Loucy (cell line): ENCODE measurements at regions not wholly inside any gene's neighbourhood (a gene's known extent, or its start where the extent isn't known, plus 50 kb on each side); places are given as distances from the start of the nearest gene placed in this dataset.

Source experiments
- H2AFZ ChIP-seq: fragments of 200-600 bp; sonication (generic); 2 replicates; pipeline ENCODE4 v1.6.0; 2016; ENCODE audit warnings: antibody characterized with exemption, mild to moderate bottlenecking, low read length, moderate library complexity
- H3F3A ChIP-seq: fragments of 200-600 bp; 2 replicates; pipeline ENCODE4 v1.6.0; 2016; ENCODE audit warnings: antibody characterized with exemption, low read depth, mild to moderate bottlenecking
- H3K27me3 ChIP-seq: fragments of 200-600 bp; sonication (generic); 2 replicates; pipeline ENCODE4 v1.6.1; 2014; ENCODE audit warnings: low read length, mild to moderate bottlenecking; ENCODE audit not compliant: insufficient read depth, poor library complexity, severe bottlenecking
- H3K36me3 ChIP-seq: fragments of 200-600 bp; sonication (generic); 2 replicates; pipeline ENCODE4 v1.6.1; 2016; ENCODE audit warnings: low read length; ENCODE audit not compliant: insufficient read depth
- H3K4me1 ChIP-seq: fragments of 200-600 bp; sonication (generic); 2 replicates; pipeline ENCODE4 v1.5.1; 2014; ENCODE audit warnings: low read length, mild to moderate bottlenecking; ENCODE audit not compliant: insufficient read depth, poor library complexity, severe bottlenecking
- H3K4me2 ChIP-seq: fragments of 200-600 bp; sonication (generic); 2 replicates; pipeline ENCODE4 v1.6.0; 2014; ENCODE audit warnings: antibody characterized with exemption, low read length, low read depth, mild to moderate bottlenecking; ENCODE audit not compliant: poor library complexity, severe bottlenecking
- H3K4me3 ChIP-seq: fragments of 200-600 bp; sonication (generic); 2 replicates; pipeline ENCODE4 v1.5.1; 2014; ENCODE audit warnings: low read length, mild to moderate bottlenecking, mixed read lengths; ENCODE audit not compliant: poor library complexity, severe bottlenecking
- H3K79me2 ChIP-seq: fragments of 200-600 bp; sonication (generic); 2 replicates; pipeline ENCODE4 v1.6.1; 2014; ENCODE audit warnings: low read length; ENCODE audit not compliant: insufficient read depth
- H3K9ac ChIP-seq: fragments of 200-600 bp; sonication (generic); 2 replicates; pipeline ENCODE4 v1.6.0; 2014; ENCODE audit warnings: mild to moderate bottlenecking, low read depth, low read length, moderate library complexity; ENCODE audit not compliant: poor library complexity, severe bottlenecking
- H3K9me2 ChIP-seq: fragments of 200-600 bp; sonication (generic); replicated peaks from 2 replicates; pipeline ENCODE4 v1.6.1; 2016; ENCODE audit warnings: low read depth, low read length, mixed read lengths
- H3K9me3 ChIP-seq: fragments of 200-600 bp; sonication (generic); 2 replicates; pipeline ENCODE4 v1.6.1; 2014; ENCODE audit warnings: mild to moderate bottlenecking, antibody characterized with exemption, low read length, low read depth; ENCODE audit not compliant: insufficient read depth
- H4K20me1 ChIP-seq: fragments of 200-600 bp; sonication (generic); 2 replicates; pipeline ENCODE4 v1.6.0; 2014; ENCODE audit warnings: antibody characterized with exemption, low read length, mild to moderate bottlenecking; ENCODE audit not compliant: insufficient read depth, poor library complexity, severe bottlenecking
- EZH2phosphoT487 ChIP-seq: fragments of 200-600 bp; IDR thresholded peaks from 2 replicates; pipeline ENCODE4 v1.6.1; 2018; ENCODE audit warnings: antibody characterized with exemption, mild to moderate bottlenecking, moderate library complexity, borderline replicate concordance
- TF ChIP-seq, protein P1 (sequence below): fragments of 200-600 bp; sonication (generic); conservative IDR thresholded peaks from 2 replicates; pipeline ENCODE4 v1.5.1; 2014; ENCODE audit warnings: mild to moderate bottlenecking, antibody characterized with exemption, low read length

DNA sequence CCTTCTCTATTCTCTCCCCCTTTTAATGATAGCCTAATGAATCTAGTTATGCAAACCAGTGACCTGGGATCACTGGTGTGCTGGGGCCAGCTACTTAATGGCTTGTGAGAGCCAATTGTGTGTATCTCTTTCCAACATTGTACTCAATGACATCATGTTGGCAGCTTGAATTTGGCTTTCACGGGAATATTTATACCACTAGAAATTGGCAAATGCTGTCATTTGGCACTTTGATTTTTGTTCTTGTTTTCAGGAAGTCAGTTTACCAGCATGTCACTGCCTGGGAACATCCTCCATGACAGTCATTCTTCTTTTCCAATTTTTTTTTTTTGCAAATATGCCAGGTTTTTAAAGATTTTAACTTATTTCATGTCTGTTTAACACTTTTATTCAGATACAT lies 1685.3 kb downstream of the STIM2 start:
- Histone ChIP-seq H3K9me2 (no peaks in the 10 kb centered on the region), H3K27me3 (no peaks in the 10 kb centered on the region), H3F3A (no peaks in the 10 kb centered on the region), H2AFZ (no peak overlapping the region), H3K9ac (no peak overlapping the region), H3K36me3 (no peaks in the 10 kb centered on the region), H3K79me2 (no peaks in the 10 kb centered on the region), H3K9me3 (no peaks in the 10 kb centered on the region), H3K4me2 (no peak overlapping the region), H4K20me1 (no peaks in the 10 kb centered on the region), H3K4me1 (no peaks in the 10 kb centered on the region), H3K4me3 (no peak overlapping the region)
- TF ChIP-seq EZH2phosphoT487: no peak
- TF ChIP-seq, protein P1, sequence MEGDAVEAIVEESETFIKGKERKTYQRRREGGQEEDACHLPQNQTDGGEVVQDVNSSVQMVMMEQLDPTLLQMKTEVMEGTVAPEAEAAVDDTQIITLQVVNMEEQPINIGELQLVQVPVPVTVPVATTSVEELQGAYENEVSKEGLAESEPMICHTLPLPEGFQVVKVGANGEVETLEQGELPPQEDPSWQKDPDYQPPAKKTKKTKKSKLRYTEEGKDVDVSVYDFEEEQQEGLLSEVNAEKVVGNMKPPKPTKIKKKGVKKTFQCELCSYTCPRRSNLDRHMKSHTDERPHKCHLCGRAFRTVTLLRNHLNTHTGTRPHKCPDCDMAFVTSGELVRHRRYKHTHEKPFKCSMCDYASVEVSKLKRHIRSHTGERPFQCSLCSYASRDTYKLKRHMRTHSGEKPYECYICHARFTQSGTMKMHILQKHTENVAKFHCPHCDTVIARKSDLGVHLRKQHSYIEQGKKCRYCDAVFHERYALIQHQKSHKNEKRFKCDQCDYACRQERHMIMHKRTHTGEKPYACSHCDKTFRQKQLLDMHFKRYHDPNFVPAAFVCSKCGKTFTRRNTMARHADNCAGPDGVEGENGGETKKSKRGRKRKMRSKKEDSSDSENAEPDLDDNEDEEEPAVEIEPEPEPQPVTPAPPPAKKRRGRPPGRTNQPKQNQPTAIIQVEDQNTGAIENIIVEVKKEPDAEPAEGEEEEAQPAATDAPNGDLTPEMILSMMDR: no peak

GRCh38 chr4:28548136-28548535 lies 1687.5 kb downstream of the STIM2 start:
- H3K4me1 ChIP-seq: no peaks in the 10 kb centered on the region
- no peak for TF ChIP-seq EZH2phosphoT487
- TF ChIP-seq, protein P1: no peak
- H3K4me2 ChIP-seq: no peak overlapping the region
- H3K36me3 ChIP-seq: no peaks in the 10 kb centered on the region
- H3K4me3 ChIP-seq: no peak overlapping the region
- H3F3A ChIP-seq: no peaks in the 10 kb centered on the region
- H3K9me2 ChIP-seq: no peaks in the 10 kb centered on the region
- H3K9me3 ChIP-seq: no peaks in the 10 kb centered on the region
- H3K79me2 ChIP-seq: no peaks in the 10 kb centered on the region
- H3K9ac ChIP-seq: no peak overlapping the region
- H3K27me3 ChIP-seq: no peaks in the 10 kb centered on the region
- H4K20me1 ChIP-seq: no peaks in the 10 kb centered on the region
- H2AFZ ChIP-seq: no peak overlapping the region

- Histone ChIP-seq H3K9ac (no peak overlapping the region), H3K4me2 (no peak overlapping the region), H2AFZ (no peak overlapping the region), H3K4me1 (no peaks in the 10 kb centered on the region), H3K9me3 (no peaks in the 10 kb centered on the region), H3F3A (no peaks in the 10 kb centered on the region), H4K20me1 (no peaks in the 10 kb centered on the region), H3K27me3 (no peaks in the 10 kb centered on the region), H3K9me2 (no peaks in the 10 kb centered on the region), H3K4me3 (no peak overlapping the region), H3K36me3 (no peaks in the 10 kb centered on the region), H3K79me2 (no peaks in the 10 kb centered on the region)
- TF ChIP-seq, protein P1: no peak
- no peak for TF ChIP-seq EZH2phosphoT487
Observed at GRCh38 chr4:28548594-28548993, 1688.0 kb downstream of the STIM2 start.
